ENCODE measurements at regions not wholly inside any gene's neighbourhood (a gene's known extent, or its start where the extent isn't known, plus 50 kb on each side); places are given as distances from the start of the nearest gene placed in this dataset.

DNA sequence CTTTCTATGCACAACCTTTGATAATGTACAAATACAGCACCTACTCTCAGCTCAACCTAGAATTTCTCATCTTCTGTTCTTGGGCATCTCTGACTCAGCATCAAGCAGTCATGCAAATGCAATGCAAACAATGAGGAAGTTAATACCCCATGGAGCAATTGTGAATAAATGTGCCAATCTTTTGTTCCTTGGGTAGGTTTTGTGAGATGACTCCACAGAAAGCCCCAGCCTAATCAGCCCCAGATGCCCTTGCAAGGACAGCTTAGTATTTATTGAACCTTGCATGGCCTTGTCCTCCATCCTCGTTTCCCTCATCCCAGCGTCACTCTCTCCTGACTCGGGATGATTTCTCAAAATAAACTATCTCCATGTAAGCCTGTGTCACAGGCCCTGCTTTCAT, 494.7 kb upstream of the NECTIN3 start:
- DNase-seq = no peak
- no peak for ATAC-seq
- no peak overlapping the region for H3K4me3 Mint-ChIP-seq
- H3K27ac Mint-ChIP-seq = peak overlapping the region in 1 of 10 donors; percentile 12
- H3K4me1 Mint-ChIP-seq = peaks cover 0 to 11% (median 2%) of the 10 kb centered on the region in 4 donors
- POLR2A ChIA-PET = no interaction called here
- no peaks in the 10 kb centered on the region for H3K27me3 Mint-ChIP-seq
- peaks cover 0 to 4% (median 0%) of the 10 kb centered on the region in 9 donors for H3K9me3 Mint-ChIP-seq
- no peaks in the 10 kb centered on the region for H3K36me3 Mint-ChIP-seq

DNA sequence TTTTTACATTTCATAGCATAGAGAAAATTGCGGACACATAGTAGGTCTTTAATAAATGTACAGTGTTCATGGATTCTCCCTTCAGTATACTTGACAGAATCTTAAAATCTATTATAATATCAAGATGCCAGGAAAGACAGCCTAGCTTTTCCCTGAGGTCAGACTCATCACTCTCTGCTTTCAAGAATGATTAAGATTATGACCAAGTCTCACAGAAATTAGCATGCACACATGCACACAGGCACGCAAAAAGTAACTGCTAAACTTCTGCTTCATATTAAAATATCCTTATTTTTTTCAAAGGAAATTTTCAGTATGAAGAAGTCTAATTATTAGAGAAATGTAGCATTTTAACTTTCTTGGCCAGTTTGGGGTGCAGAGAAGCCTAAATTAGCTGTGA, 493.8 kb upstream of the NECTIN3 start:
- ATAC-seq (no peak), DNase-seq (no peak)
- H3K36me3 Mint-ChIP-seq = no peaks in the 10 kb centered on the region
- H3K27ac Mint-ChIP-seq = no peak overlapping the region
- H3K9me3 Mint-ChIP-seq = peaks cover 0 to 4% (median 0%) of the 10 kb centered on the region in 9 donors
- no peaks in the 10 kb centered on the region for H3K27me3 Mint-ChIP-seq
- H3K4me1 Mint-ChIP-seq = peaks cover 0 to 11% (median 2%) of the 10 kb centered on the region in 4 donors
- H3K4me3 Mint-ChIP-seq = no peak overlapping the region
- POLR2A ChIA-PET = no interaction called here

DNA sequence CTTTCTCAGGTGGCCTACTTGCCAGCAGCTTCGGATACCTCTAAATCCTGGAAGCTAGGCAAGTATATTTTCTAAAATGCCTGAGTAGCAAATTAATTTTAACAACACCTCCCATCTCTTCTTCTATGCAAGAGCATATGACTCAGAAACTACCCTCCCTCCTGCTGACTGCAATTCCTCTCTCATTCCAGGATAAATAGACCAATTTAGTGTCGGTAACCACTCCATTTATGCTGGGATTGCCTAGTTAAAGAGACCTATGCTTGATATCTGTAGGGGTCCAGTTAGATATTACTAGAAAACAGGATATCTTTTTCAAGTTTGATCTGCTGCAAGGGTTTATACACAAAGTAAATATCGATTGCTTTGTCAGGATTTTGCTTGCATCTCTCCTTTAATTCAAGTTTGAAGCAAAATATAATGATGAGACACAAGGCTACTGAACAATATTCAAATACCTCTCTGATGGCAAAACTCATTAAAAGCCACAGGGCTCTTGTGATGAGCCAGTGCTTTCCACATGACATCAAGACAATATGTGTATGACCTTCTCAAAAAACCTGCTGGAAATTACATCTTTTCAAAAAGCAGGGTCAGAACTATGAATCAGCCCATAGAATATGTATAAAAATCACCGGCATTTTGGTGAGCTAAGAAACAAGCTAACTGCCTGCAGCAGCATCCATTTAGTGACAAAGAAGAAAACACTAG, 491.6 kb upstream of the NECTIN3 start:
- H3K9me3 Mint-ChIP-seq = no peaks in the 10 kb centered on the region
- H3K4me1 Mint-ChIP-seq = peaks cover 0 to 11% (median 2%) of the 10 kb centered on the region in 4 donors
- DNase-seq = no peak
- no peaks in the 10 kb centered on the region for H3K36me3 Mint-ChIP-seq
- H3K27me3 Mint-ChIP-seq = no peaks in the 10 kb centered on the region
- ATAC-seq = no peak
- H3K4me3 Mint-ChIP-seq = no peak overlapping the region
- POLR2A ChIA-PET = no interaction called here
- no peak overlapping the region for H3K27ac Mint-ChIP-seq

DNA sequence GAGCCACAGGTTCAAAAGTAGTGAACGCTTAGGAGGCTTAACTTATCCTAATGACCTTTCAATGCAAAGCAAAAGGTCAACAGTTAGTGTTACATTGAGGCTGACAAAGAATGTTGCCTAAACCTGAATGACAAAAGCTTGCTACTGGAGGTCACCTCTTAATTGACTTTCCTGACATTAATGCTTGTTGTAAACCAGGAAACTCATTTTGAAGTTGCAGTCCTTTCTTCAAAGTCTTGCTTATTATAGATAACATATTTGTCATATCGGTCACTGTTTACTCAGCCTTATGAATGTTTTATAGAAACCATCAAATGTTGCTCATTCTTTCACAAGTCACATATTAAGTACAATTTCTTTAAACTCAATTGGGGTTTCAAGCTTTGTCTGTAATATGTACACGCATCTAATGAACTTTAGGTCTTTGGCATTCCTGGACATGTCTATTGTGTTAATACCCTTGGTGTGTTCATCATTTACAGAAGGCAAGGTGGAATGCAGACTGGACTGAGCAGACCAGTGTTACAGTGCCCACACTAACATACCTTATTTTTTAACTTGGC, 488.2 kb upstream of the NECTIN3 start:
- no peaks in the 10 kb centered on the region for H3K36me3 Mint-ChIP-seq
- DNase-seq = no peak
- no peak for ATAC-seq
- H3K27ac Mint-ChIP-seq = no peak overlapping the region
- POLR2A ChIA-PET = no interaction called here
- peaks cover 0 to 9% (median 2%) of the 10 kb centered on the region in 4 donors for H3K4me1 Mint-ChIP-seq
- H3K9me3 Mint-ChIP-seq = no peaks in the 10 kb centered on the region
- H3K27me3 Mint-ChIP-seq = peaks cover 0 to 3% (median 0%) of the 10 kb centered on the region in 5 donors
- H3K4me3 Mint-ChIP-seq = no peak overlapping the region

DNA sequence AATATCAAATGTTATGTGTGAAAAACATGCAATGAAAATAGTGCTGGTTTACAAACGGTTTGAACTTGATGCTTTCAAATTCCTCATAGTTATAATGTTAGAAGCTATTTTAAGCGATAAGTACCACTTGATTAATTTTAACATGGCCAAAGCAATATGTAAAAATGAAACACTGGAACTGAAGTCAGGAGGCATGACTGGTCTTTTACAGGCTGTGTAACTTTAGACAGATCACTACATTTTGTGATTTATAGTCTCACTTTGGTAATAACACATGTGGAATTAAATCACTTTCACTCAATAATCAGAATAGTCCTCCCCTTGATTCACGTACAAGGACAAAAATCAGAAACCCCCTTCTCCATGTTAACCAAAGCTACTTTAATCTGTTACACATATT, 482.7 kb upstream of the NECTIN3 start:
- Mint-ChIP-seq H3K9me3 (peaks cover 0 to 12% (median 3%) of the 10 kb centered on the region in 9 donors), H3K36me3 (peaks cover 0 to 6% (median 0%) of the 10 kb centered on the region in 3 donors), H3K4me3 (no peak overlapping the region), H3K27ac (no peak overlapping the region), H3K27me3 (peaks cover 0 to 9% (median 3%) of the 10 kb centered on the region in 5 donors), H3K4me1 (no peaks in the 10 kb centered on the region)
- ATAC-seq (no peak), DNase-seq (no peak)
- POLR2A ChIA-PET = no interaction called here

DNA sequence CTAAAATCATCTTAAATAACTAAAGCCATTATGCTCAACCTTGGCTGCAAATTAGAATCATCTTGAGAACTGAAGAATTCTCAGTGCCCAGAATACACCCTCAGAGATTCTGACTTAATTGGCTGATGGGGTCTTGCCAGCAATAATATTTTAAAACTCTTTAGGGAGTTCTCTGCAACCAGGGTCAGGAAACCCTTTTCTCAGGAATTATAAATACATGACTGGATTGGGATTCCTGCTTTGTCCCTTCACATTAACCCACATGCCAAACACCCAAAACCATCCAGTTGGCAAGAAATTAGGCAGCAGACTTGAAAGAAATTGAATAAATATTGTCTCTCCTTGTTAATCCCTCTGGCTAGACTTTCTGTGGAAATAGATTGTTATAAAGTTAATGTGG, 482.3 kb upstream of the NECTIN3 start:
- POLR2A ChIA-PET = no interaction called here
- H3K9me3 Mint-ChIP-seq = peaks cover 0 to 16% (median 7%) of the 10 kb centered on the region in 9 donors
- DNase-seq (no peak), ATAC-seq (no peak)
- H3K27ac Mint-ChIP-seq = no peak overlapping the region
- no peaks in the 10 kb centered on the region for H3K4me1 Mint-ChIP-seq
- H3K4me3 Mint-ChIP-seq = no peak overlapping the region
- peaks cover 0 to 9% (median 3%) of the 10 kb centered on the region in 5 donors for H3K27me3 Mint-ChIP-seq
- H3K36me3 Mint-ChIP-seq = peaks cover 0 to 11% (median 0%) of the 10 kb centered on the region in 3 donors

DNA sequence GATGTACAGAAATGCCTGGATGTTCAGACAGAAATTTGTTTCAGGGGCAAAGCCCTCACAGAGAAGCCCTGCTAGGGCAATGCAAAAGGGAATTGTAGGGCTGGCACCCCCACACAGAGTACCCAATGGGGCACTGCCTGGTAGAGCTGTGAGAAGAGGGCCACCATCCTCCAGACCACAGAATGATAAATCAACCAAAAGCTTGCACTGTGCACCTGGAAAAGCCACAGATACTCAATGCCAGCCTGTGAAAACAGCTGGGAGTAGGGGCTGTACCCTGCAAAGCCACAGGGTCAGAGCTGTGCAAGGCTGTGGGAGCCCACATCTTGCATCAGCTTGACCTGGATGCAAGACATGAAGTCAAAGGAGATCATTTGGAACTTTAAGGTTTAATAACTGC, 477.9 kb upstream of the NECTIN3 start:
- H3K4me1 Mint-ChIP-seq = no peaks in the 10 kb centered on the region
- peaks cover 0 to 19% (median 0%) of the 10 kb centered on the region in 3 donors for H3K36me3 Mint-ChIP-seq
- H3K9me3 Mint-ChIP-seq = peaks cover 0 to 41% (median 15%) of the 10 kb centered on the region in 9 donors
- H3K4me3 Mint-ChIP-seq = no peak overlapping the region
- no peak for DNase-seq
- H3K27me3 Mint-ChIP-seq = peaks cover 0 to 9% (median 3%) of the 10 kb centered on the region in 5 donors
- POLR2A ChIA-PET = no interaction called here
- no peak for ATAC-seq
- H3K27ac Mint-ChIP-seq = no peak overlapping the region

DNA sequence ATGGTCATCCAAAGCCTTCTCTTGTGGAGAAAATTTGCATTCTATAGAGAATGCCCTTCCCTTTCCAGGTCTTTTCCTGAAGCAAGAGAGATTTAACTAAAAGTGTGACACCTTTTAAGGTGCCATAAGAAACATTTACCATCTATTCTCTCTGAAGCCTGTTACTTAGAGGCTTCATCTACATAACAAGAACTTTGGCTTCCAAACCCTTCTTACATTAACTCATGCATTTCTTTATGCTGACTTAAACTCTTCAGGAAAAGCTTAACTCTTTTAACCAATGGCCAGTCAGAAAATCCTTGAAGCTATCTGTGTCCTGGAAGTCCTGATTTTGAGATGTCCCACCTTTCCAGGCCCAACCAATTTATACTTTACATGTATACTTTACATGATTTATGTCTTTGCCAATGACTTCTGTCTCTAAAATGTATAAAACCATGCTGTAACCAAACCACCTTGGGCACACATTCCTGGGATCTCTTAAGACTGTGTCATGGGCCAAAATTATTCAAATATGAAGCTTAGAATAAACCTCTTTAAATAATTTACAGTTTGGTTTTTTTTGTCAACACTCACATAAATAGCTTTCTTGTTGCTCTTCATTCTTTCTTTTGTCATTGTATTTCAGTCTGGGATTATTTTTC, 472.6 kb upstream of the NECTIN3 start:
- POLR2A ChIA-PET = no interaction called here
- no peaks in the 10 kb centered on the region for H3K4me1 Mint-ChIP-seq
- H3K27me3 Mint-ChIP-seq = peaks cover 0 to 1% (median 0%) of the 10 kb centered on the region in 5 donors
- no peak overlapping the region for H3K27ac Mint-ChIP-seq
- DNase-seq = no peak
- H3K4me3 Mint-ChIP-seq = no peak overlapping the region
- H3K9me3 Mint-ChIP-seq = peaks cover 0 to 29% (median 10%) of the 10 kb centered on the region in 9 donors
- no peak for ATAC-seq
- peaks cover 0 to 12% (median 0%) of the 10 kb centered on the region in 3 donors for H3K36me3 Mint-ChIP-seq

DNA sequence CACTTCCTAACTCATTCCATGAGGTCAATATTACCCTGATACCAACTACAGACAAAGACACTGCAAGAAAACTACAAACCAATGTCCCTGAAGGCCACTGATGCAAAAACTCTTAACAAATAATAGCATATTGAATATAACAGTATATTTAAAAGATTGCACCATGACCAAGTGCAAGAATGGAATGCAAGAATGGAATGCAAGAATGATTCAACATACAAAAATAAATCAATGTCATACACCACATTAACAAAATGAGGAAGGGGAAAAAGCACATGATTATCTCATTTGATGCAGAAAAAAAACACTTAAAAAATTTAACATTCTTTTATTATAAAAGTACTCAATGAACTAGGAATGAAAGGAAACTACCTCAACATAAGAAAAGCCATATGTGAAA, 463.1 kb upstream of the NECTIN3 start:
- no peaks in the 10 kb centered on the region for H3K4me1 Mint-ChIP-seq
- no peak overlapping the region for H3K27ac Mint-ChIP-seq
- no peaks in the 10 kb centered on the region for H3K36me3 Mint-ChIP-seq
- no peak overlapping the region for H3K4me3 Mint-ChIP-seq
- H3K27me3 Mint-ChIP-seq = peaks cover 0 to 18% (median 4%) of the 10 kb centered on the region in 5 donors
- no peak for DNase-seq
- H3K9me3 Mint-ChIP-seq = peaks cover 0 to 2% (median 0%) of the 10 kb centered on the region in 9 donors
- POLR2A ChIA-PET = no interaction called here
- no peak for ATAC-seq

DNA sequence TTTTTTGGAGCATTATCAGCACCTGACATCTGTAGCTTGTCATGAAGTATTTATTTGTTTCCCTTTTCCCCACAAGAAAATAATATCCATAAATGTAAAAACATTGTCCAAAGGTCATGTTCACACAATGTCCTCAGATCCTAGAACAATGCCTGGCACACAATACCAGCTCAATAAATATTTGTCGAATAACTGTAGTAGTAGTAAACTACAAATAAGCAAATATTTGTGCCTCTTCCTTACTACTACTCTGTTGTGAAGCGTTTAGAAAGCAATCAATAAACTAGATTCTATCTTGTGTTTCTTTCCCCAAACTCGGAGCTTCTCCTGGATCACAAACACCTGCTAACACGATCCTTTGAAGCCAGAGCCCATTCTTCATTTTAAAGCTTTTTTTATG, 459.6 kb upstream of the NECTIN3 start:
- no peaks in the 10 kb centered on the region for H3K4me1 Mint-ChIP-seq
- POLR2A ChIA-PET = no interaction called here
- H3K27me3 Mint-ChIP-seq = peaks cover 4 to 20% (median 7%) of the 10 kb centered on the region in 5 donors
- no peak for ATAC-seq
- H3K36me3 Mint-ChIP-seq = no peaks in the 10 kb centered on the region
- no peak for DNase-seq
- H3K27ac Mint-ChIP-seq = no peak overlapping the region
- H3K9me3 Mint-ChIP-seq = peaks cover 0 to 2% (median 0%) of the 10 kb centered on the region in 9 donors
- H3K4me3 Mint-ChIP-seq = no peak overlapping the region

DNA sequence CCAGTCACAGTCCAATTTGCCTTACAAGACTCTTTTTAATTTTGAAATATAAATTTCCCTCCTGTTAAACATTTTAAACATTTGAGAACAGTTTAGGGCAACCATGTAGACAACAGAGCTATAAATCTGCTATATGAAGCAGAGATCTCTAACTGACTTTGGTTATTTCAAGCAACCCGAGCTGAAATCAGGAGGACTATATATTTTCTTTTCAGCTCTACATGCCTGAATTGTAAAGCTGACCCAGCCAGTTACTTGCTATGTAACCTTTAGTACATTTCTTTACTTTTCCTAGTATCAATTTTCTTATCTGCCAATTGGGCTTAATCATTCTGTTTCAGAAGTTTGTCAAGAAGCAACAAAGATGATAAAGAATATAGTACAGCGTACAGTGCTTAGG, 457.4 kb upstream of the NECTIN3 start:
- POLR2A ChIA-PET = no interaction called here
- no peak for ATAC-seq

DNA sequence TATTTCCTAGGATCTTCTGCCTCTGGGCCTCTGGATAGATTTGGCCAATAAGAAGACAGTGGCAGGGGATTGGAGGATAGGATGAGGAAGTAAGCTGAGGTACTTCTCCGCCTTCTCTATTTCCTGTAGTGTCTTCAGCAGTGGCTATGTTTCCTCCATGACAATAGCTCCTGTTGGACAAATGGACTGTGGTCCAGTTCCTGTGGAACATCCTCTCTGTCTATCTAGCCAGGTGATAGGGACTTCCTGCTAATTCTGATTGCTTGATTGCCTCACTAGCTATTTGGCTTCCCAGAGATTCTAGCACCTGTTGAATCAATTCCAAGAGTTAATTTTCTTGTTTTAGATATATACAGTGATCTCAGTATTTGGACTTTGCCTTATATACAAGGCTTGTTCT, 456.2 kb upstream of the NECTIN3 start:
- H3K4me3 Mint-ChIP-seq = no peak overlapping the region
- H3K9me3 Mint-ChIP-seq = no peaks in the 10 kb centered on the region
- no peaks in the 10 kb centered on the region for H3K36me3 Mint-ChIP-seq
- DNase-seq = no peak
- H3K4me1 Mint-ChIP-seq = no peaks in the 10 kb centered on the region
- POLR2A ChIA-PET = no interaction called here
- ATAC-seq = no peak
- peaks cover 2 to 8% (median 4%) of the 10 kb centered on the region in 5 donors for H3K27me3 Mint-ChIP-seq
- H3K27ac Mint-ChIP-seq = no peak overlapping the region

More for the DNA sequence above, 457.4 kb upstream of the NECTIN3 start:
- Mint-ChIP-seq H3K4me1 (no peaks in the 10 kb centered on the region), H3K9me3 (no peaks in the 10 kb centered on the region), H3K4me3 (no peak overlapping the region), H3K27ac (no peak overlapping the region), H3K27me3 (peaks cover 2 to 8% (median 4%) of the 10 kb centered on the region in 5 donors), H3K36me3 (no peaks in the 10 kb centered on the region)
- DNase-seq = no peak

DNA sequence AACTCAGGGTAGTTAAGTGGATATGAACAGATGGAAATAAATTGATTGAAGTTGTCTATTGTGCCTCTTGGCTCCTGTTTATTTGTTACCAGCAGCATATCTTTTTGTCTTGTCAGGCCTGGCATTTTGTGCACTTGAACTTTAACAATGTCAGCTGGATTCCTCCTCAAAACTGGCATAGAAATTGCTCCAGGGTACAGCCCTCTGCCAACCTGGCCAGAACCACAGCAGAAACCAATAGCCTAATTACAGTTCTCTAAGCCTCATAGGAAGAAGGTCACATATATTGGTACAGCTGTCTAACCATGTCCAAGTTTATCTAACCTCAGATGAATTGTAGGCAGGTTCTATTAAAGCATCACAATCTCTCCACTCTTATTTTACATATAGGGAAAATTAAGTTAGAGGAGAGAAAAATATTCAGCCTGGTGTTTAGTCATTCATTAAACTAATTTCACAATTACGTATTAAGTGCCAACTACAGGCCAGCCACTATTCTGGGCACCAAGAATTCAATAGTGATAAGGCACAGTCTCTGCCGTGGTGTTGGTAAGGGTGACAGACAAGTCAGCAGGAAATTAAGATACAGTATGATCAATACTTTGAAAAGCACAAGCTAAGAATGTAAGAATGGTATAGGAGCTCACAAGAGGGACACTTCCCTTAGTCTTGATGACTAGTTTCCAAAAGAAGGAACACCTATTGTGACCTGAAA, 452.9 kb upstream of the NECTIN3 start:
- H3K4me3 Mint-ChIP-seq = no peak overlapping the region
- H3K9me3 Mint-ChIP-seq = no peaks in the 10 kb centered on the region
- no peaks in the 10 kb centered on the region for H3K4me1 Mint-ChIP-seq
- H3K27me3 Mint-ChIP-seq = peaks cover 2 to 6% (median 4%) of the 10 kb centered on the region in 5 donors
- no peak overlapping the region for H3K27ac Mint-ChIP-seq
- POLR2A ChIA-PET = no interaction called here
- DNase-seq (no peak), ATAC-seq (no peak)
- H3K36me3 Mint-ChIP-seq = no peaks in the 10 kb centered on the region
